Esophagus muscularis mucosa (tissue), 4 donors: ENCODE measurements at regions not wholly inside any gene's neighbourhood (a gene's known extent, or its start where the extent isn't known, plus 50 kb on each side); places are given as distances from the start of the nearest gene placed in this dataset.

Experiments
- DNase-seq: peaks from one replicate; pipeline ENCODE4 v3.0.0-alpha.2; 2017; ENCODE audit errors: extremely low spot score
- H3K27ac ChIP-seq, 4 donors: fragments of 200-600 bp; sonication (generic); replicated peaks in 1 of 4; 1 replicate in 3 of 4; 2 replicates in 1 of 4; pipeline ENCODE4 v1.5.1; 2016 to 2019; ENCODE audit warnings: mild to moderate bottlenecking in 1 of 4
- H3K27me3 ChIP-seq, 4 donors: fragments of 200-600 bp; sonication (generic); one replicate each; pipeline versions ENCODE4 v1.5.1 to v1.6.0; 2016 to 2019
- H3K36me3 ChIP-seq, 4 donors: fragments of 200-600 bp; sonication (generic); one replicate each; pipeline ENCODE4 v1.5.1; 2016 to 2019
- H3K4me1 ChIP-seq, 4 donors: fragments of 200-600 bp; sonication (generic); one replicate each; pipeline ENCODE4 v1.5.1; 2016 to 2019
- H3K4me3 ChIP-seq, 4 donors: fragments of 200-600 bp; sonication (generic); 1 replicate in 2 of 4; 2 replicates in 2 of 4; pipeline ENCODE4 v1.5.1; 2016 to 2019; ENCODE audit warnings: mild to moderate bottlenecking in 4 of 4, moderate library complexity in 1 of 4
- H3K9me3 ChIP-seq, 4 donors: fragments of 200-600 bp; sonication (generic); 1 replicate in 3 of 4; 2 replicates in 1 of 4; pipeline ENCODE4 v1.5.1; 2016 to 2019
- EP300 ChIP-seq: sonication (generic); formaldehyde crosslinking; IDR thresholded peaks from one replicate; pipeline ENCODE4 v1.6.1; 2017; ENCODE audit warnings: antibody characterized with exemption
- POLR2A ChIP-seq: fragments of 450-650 bp; IDR thresholded peaks from one replicate; pipeline ENCODE4 v1.6.1; 2017; ENCODE audit warnings: antibody characterized with exemption, moderate library complexity, mild to moderate bottlenecking, low read depth
- POLR2AphosphoS5 ChIP-seq, 2 donors: sonication (generic); formaldehyde crosslinking; IDR thresholded peaks; one replicate each; pipeline ENCODE4 v1.6.1; 2017; ENCODE audit warnings: antibody characterized with exemption in 2 of 2
- WGBS: methylation state at CpG from one replicate; pipeline ENCODE4 v1.1.5; 2018; 5-methylcytosine and 5-hydroxymethylcytosine counted together
- intact Hi-C: fragments of 100-400 bp; cut with DNase I; formaldehyde crosslinking; loops from one replicate; pipeline ENCODE4 v1.15.1; 2023
- TF ChIP-seq, protein P1 (sequence below), 3 experiments: fragments of 200-600 bp in 2 of 3; fragments of 450-650 bp in 1 of 3; sonication (generic) in 2 of 3; IDR thresholded peaks; one replicate each; pipeline ENCODE4 v1.5.1; 2017 to 2019; ENCODE audit warnings: antibody characterized with exemption in 3 of 3, mild to moderate bottlenecking in 2 of 3, moderate library complexity in 1 of 3

DNA sequence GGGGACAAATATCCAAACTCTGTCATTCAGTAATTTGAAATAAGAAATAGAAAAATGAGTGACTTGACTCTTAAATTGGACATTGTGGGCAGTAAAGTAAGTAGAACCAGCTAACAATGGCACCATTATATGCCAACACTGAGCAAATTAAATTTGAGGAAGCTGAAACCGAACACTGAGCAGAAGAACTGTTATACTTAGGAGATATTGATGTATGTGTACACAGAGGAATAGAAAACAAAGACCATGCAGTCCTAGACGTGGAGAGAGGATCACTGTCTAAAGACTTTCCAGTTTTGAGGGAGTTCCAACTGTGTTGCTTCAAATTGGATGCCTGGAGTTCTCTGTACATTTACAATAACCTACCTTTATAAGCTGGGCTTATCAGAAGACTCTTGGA lies 427.0 kb upstream of the EYS start:
- H3K9me3 ChIP-seq: peaks cover 0 to 10% (median 4%) of the 10 kb centered on the region in 4 donors
- H3K4me1 ChIP-seq: no peaks in the 10 kb centered on the region
- WGBS: 64% methylated on average over 2 of the region's 2 CpGs
- H3K27ac ChIP-seq: no peak overlapping the region
- intact Hi-C loops: no loop called here
- TF ChIP-seq, protein P1, sequence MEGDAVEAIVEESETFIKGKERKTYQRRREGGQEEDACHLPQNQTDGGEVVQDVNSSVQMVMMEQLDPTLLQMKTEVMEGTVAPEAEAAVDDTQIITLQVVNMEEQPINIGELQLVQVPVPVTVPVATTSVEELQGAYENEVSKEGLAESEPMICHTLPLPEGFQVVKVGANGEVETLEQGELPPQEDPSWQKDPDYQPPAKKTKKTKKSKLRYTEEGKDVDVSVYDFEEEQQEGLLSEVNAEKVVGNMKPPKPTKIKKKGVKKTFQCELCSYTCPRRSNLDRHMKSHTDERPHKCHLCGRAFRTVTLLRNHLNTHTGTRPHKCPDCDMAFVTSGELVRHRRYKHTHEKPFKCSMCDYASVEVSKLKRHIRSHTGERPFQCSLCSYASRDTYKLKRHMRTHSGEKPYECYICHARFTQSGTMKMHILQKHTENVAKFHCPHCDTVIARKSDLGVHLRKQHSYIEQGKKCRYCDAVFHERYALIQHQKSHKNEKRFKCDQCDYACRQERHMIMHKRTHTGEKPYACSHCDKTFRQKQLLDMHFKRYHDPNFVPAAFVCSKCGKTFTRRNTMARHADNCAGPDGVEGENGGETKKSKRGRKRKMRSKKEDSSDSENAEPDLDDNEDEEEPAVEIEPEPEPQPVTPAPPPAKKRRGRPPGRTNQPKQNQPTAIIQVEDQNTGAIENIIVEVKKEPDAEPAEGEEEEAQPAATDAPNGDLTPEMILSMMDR (IDR thresholded peaks at IDR 0.05): no peak
- TF ChIP-seq POLR2AphosphoS5 (IDR thresholded peaks at IDR 0.05) (no peak), EP300 (no peak), POLR2A (no peak)
- no peaks in the 10 kb centered on the region for H3K36me3 ChIP-seq
- no peaks in the 10 kb centered on the region for H3K27me3 ChIP-seq
- no peak overlapping the region for H3K4me3 ChIP-seq
- DNase-seq: no peak

DNA sequence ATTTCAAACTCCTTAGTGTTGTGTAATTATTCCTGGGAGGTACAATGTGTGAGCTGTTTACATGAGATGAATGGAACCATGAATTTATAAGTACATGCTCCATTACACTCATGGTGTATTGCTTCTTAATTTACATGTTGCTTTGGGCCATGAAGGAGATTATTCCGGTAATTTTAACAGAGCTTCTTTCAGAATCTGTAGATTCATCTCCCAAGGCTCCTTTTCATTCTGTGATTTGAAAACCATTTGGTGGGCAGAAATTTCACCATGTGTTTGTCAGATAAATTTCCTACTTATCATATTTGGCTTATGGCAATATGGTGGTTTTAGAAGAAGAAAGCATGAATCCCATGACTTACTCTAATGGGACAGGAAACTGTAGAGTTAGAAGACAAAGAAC lies 421.6 kb upstream of the EYS start:
- WGBS: 91% methylated on average over 1 of the region's 1 CpG
- no peak overlapping the region for H3K4me3 ChIP-seq
- no peak overlapping the region for H3K27ac ChIP-seq
- intact Hi-C loops: no loop called here
- H3K27me3 ChIP-seq: no peaks in the 10 kb centered on the region
- no peaks in the 10 kb centered on the region for H3K36me3 ChIP-seq
- TF ChIP-seq POLR2AphosphoS5 (IDR thresholded peaks at IDR 0.05) (no peak), POLR2A (no peak), EP300 (no peak)
- TF ChIP-seq, protein P1 (IDR thresholded peaks at IDR 0.05): no peak
- H3K4me1 ChIP-seq: no peaks in the 10 kb centered on the region
- H3K9me3 ChIP-seq: peaks cover 0 to 2% (median 0%) of the 10 kb centered on the region in 4 donors
- no peak for DNase-seq

DNA sequence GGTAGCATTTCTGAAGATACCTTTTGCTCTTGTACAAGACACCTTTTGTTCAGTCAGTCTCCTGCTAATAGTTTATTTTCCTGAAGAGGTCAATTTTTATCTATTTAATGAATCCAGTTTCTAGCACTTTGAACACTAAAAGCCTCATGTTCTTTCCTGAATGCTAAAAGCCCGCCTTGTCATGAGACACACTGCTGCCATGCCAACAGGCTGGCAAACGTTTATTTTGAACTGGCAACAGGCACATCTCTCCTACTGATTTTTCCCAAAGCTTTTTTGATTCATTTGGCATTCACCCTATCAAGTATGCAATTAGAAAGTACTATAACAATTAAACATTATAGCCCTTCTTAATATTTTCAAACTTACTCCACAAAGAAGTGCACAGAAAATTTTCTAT lies 421.2 kb upstream of the EYS start:
- 56% methylated on average over 2 of the region's 2 CpGs for WGBS
- no peaks in the 10 kb centered on the region for H3K4me1 ChIP-seq
- intact Hi-C loops: no loop called here
- no peak overlapping the region for H3K4me3 ChIP-seq
- no peaks in the 10 kb centered on the region for H3K27me3 ChIP-seq
- peaks cover 0 to 4% (median 0%) of the 10 kb centered on the region in 4 donors for H3K9me3 ChIP-seq
- no peak overlapping the region for H3K27ac ChIP-seq
- no peak for TF ChIP-seq POLR2AphosphoS5 (IDR thresholded peaks at IDR 0.05)
- TF ChIP-seq, protein P1 (IDR thresholded peaks at IDR 0.05): no peak
- no peak for TF ChIP-seq EP300
- no peak for TF ChIP-seq POLR2A
- H3K36me3 ChIP-seq: no peaks in the 10 kb centered on the region
- no peak for DNase-seq

DNA sequence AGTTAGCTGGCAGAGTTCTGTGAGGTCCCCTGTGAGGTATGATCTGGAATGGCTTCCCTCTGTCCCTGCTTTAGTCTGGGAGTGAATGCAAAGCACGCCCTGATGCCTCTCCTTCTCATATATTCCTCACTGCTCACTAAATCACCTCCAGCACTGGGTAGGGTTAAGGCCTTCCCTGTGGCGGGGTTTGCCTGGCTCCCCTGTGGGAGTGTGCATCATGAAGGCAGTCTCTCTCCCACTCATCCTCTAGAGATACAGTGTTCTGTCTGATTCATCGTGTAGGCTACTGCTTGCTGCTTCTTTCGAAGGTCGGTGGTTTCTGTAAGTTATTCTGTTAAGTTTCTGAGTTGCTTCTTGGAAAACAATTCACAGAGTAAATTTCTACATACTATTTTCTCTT lies 420.0 kb upstream of the EYS start:
- WGBS: 93% methylated on average over 5 of the region's 5 CpGs
- no peaks in the 10 kb centered on the region for H3K36me3 ChIP-seq

DNA sequence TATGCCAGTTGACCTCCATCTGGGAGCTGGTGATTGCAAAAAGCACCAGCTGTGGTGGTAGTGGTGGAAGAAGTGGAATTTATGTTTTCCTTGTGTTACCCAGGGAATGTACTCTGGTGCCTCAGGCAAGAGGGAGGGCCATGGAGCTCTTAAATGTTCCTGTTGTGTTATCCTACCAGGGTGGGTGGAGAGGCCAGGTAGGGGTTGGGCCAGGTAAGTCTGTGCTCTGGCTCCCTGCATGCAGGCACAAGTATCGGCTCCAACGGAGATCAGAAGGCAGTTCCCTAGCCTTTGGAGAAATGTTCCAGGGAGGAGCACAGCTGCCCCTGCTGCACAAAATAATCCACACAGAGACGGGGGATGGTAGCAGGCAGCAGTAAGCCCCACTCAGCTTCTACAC lies 419.3 kb upstream of the EYS start:
- DNase-seq: no peak
- no CpG with 5 or more reads among the region's 3 CpGs for WGBS

More for the DNA sequence above, 420.0 kb upstream of the EYS start:
- TF ChIP-seq POLR2AphosphoS5 (IDR thresholded peaks at IDR 0.05) (no peak), POLR2A (no peak), EP300 (no peak)
- TF ChIP-seq, protein P1 (IDR thresholded peaks at IDR 0.05): no peak
- peaks cover 0 to 4% (median 0%) of the 10 kb centered on the region in 4 donors for H3K9me3 ChIP-seq
- intact Hi-C loops: no loop called here
- H3K4me3 ChIP-seq: no peak overlapping the region
- no peaks in the 10 kb centered on the region for H3K27me3 ChIP-seq
- no peaks in the 10 kb centered on the region for H3K4me1 ChIP-seq
- no peak for DNase-seq
- no peak overlapping the region for H3K27ac ChIP-seq

More for the DNA sequence above, 419.3 kb upstream of the EYS start:
- no peak for TF ChIP-seq POLR2A
- no peak for TF ChIP-seq POLR2AphosphoS5 (IDR thresholded peaks at IDR 0.05)
- TF ChIP-seq, protein P1 (IDR thresholded peaks at IDR 0.05): no peak
- TF ChIP-seq EP300: no peak
- no peak overlapping the region for H3K27ac ChIP-seq
- intact Hi-C loops: no loop called here
- H3K9me3 ChIP-seq: peaks cover 0 to 4% (median 0%) of the 10 kb centered on the region in 4 donors
- no peaks in the 10 kb centered on the region for H3K27me3 ChIP-seq
- H3K4me3 ChIP-seq: no peak overlapping the region
- H3K36me3 ChIP-seq: no peaks in the 10 kb centered on the region
- H3K4me1 ChIP-seq: no peaks in the 10 kb centered on the region
